GM12872 (cell line): ENCODE measurements at regions not wholly inside any gene's neighbourhood (a gene's known extent, or its start where the extent isn't known, plus 50 kb on each side); places are given as distances from the start of the nearest gene placed in this dataset.
A peak's percentile ranks its signal among the peaks of the same experiment; 100 is the strongest.

Experiments
- CTCF ChIP-seq: IDR thresholded peaks from 3 replicates; pipeline ENCODE4 v1.5.1; 2011; ENCODE audit warnings: low read depth, mild to moderate bottlenecking, low read length, moderate library complexity; ENCODE audit not compliant: insufficient read depth

DNA sequence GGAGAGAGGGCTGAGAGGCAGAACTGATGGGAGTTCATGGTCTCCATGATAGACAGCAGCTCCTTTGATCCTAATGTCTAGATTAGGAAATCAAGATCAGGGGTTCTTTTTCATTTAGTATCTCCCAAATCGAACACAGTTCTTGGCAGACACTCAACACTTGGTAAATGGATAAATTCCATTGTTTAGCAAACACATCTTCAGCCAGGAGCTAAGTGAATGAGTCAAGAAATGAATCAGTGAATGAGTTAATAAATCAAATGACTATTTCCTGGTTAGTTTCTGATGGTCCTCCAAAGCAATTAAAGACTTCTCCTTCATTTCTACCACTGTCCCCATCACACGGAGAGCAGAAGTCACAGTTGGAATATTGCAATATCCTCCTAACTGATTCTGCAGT lies 120.0 kb upstream of the SHISA3 start:
- TF ChIP-seq CTCF: no peak

DNA sequence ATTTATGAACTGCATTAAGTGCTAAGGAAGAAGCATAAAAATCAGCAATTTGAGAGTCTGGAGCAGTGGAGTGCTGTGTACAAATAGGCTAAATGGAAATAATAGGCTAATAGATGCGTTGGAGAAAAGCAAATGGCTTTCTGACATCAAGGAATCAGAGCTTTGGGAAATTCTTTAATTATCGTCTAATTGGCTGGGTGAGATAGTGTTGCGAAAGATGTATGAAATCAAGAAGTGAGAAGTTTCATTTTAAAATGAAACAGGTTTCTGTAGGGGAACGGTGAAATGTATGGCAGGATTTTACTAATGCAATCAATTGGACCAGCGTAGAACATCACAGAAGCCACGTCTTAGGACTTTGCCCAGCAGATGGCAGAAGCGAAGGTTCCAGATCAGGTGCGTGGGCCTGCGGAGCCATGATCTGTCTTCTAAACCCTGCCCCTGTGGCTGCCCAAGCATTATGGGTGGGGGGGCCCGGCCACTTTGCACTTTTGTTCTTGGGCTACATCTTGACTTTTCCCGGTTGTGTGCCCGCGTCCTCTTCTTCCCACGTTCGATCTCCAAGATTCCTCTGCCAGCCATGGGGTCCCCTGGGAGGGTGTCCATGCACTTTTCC lies 118.5 kb upstream of the SHISA3 start:
- TF ChIP-seq CTCF: peak; percentile 43

- peak; percentile 77 for TF ChIP-seq CTCF
Observed at GRCh38 chr4:42280327-42281095, 116.8 kb upstream of the SHISA3 start.

DNA sequence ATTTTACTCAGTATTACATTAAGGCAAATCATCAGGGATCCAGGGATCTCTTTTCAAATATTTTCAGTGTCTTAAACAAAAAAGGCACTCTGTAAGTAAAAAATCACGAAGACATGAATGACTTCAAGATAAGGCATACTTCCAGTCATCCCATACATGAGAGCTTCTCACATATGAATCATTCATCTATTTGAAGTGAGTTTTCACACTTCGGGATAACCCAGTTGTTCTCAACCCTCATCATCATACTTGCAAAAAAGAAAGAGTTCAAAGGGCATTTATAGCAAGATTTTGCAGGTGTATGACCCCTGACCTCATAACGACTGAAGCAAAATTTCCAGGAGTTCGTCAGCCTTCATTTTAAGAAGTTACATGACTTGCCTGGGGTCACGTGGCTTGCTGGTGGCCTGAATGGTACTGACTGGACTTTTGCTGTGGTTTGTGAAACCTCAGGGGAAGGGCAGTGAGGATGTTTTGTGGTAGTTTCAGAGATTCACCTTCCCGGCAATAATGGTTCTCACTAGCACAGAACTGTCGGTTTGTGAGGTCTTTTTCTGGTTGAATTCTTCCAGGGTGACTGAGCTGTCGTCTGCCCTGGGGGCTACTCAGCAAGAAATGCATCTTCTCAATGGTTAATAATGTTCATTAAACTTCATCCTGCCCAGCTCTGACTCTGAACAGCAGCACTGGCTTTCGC lies 115.8 kb upstream of the SHISA3 start:
- TF ChIP-seq CTCF: no peak

- TF ChIP-seq CTCF: peak; percentile 65
Observed at GRCh38 chr4:42282081-42282901, 115.0 kb upstream of the SHISA3 start.

DNA sequence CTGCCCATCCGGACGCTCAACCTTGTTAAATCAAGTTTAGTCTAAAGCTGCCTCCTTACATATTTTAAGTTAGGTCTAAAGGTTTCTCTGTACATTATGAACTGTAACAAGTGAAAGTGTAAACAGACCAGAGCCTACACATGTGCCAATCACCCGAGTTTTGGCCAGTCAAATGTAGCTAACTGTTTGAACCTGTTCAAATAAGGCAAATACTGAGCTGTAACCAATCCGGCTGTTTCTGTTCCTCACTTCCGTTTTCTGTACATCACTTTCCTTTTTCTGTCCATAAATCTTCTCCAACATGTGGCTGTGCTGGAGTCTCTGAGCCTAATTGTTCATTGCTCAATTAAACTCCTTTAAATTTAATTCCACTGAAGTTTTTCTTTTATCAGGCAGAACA lies 113.3 kb upstream of the SHISA3 start:
- no peak for TF ChIP-seq CTCF
